CD14-positive monocyte (primary cell): ENCODE measurements at regions not wholly inside any gene's neighbourhood (a gene's known extent, or its start where the extent isn't known, plus 50 kb on each side); places are given as distances from the start of the nearest gene placed in this dataset.
A peak's percentile ranks its signal among the peaks of the same experiment; 100 is the strongest.
"Not testable (repeated sequence)": the region's sequence is repeated elsewhere in the genome, so short reads cannot be mapped to it uniquely, and the experiment has no call there.

Source experiments
- DNase-seq, 3 donors: peaks; one replicate each; pipeline ENCODE4 v3.0.0-alpha.2; 2011 to 2022
- H2AFZ ChIP-seq: 2 replicates; pipeline ENCODE4 v1.6.0; 2012; ENCODE audit warnings: mild to moderate bottlenecking, low read depth, low read length, inconsistent platforms; ENCODE audit not compliant: insufficient read depth, poor library complexity, severe bottlenecking
- H3K27ac ChIP-seq, 2 donors: 1 replicate in 1 of 2; 2 replicates in 1 of 2; pipeline ENCODE4 v1.5.1; 2012 to 2013; ENCODE audit warnings: low read length in 2 of 2, control low read depth in 1 of 2, inconsistent platforms in 1 of 2, low read depth in 1 of 2, mild to moderate bottlenecking in 1 of 2
- H3K27me3 ChIP-seq, 2 donors: one replicate each; pipeline versions ENCODE4 v1.6.0 to v1.6.1; 2011 to 2013; ENCODE audit warnings: low read length in 2 of 2; ENCODE audit not compliant: control insufficient read depth in 2 of 2, insufficient read depth in 2 of 2
- H3K36me3 ChIP-seq, 2 donors: replicated peaks in 1 of 2; 1 replicate in 1 of 2; 2 replicates in 1 of 2; pipeline versions ENCODE4 v1.5.1 to v1.6.1; 2012 to 2013; ENCODE audit warnings: low read length in 2 of 2, control low read depth in 1 of 2, inconsistent platforms in 1 of 2, mild to moderate bottlenecking in 1 of 2; ENCODE audit not compliant: insufficient read depth in 2 of 2, control insufficient read depth in 1 of 2
- H3K4me1 ChIP-seq, 2 donors: 1 replicate in 1 of 2; 2 replicates in 1 of 2; pipeline versions ENCODE4 v1.5.1 to v1.6.1; 2012 to 2013; ENCODE audit warnings: low read length in 2 of 2, control low read depth in 1 of 2, inconsistent platforms in 1 of 2, mild to moderate bottlenecking in 1 of 2, moderate library complexity in 1 of 2; ENCODE audit not compliant: insufficient read depth in 2 of 2, control insufficient read depth in 1 of 2
- H3K4me2 ChIP-seq: replicated peaks from 2 replicates; pipeline ENCODE3; 2012; ENCODE audit warnings: low read length, moderate library complexity, mild to moderate bottlenecking; ENCODE audit not compliant: poor library complexity, severe bottlenecking; ENCODE audit errors: extremely low read depth
- H3K4me3 ChIP-seq, 3 experiments: fragments of 200-600 bp in 1 of 3; sonication (generic) in 1 of 3; replicated peaks in 1 of 3; 1 replicate in 2 of 3; 2 replicates in 1 of 3; pipeline ENCODE4 v1.5.1; 2011 to 2013; ENCODE audit warnings: low read length in 3 of 3, mild to moderate bottlenecking in 3 of 3, control low read depth in 2 of 3, low read depth in 2 of 3, inconsistent platforms in 1 of 3, moderate library complexity in 1 of 3
- H3K79me2 ChIP-seq: 2 replicates; pipeline ENCODE4 v1.6.0; 2012; ENCODE audit warnings: mild to moderate bottlenecking, control low read depth, inconsistent platforms, low read length, moderate library complexity; ENCODE audit not compliant: insufficient read depth
- H3K9ac ChIP-seq: 2 replicates; pipeline ENCODE4 v1.6.0; 2017; ENCODE audit warnings: low read length, mild to moderate bottlenecking; ENCODE audit not compliant: insufficient read depth, poor library complexity, severe bottlenecking
- H3K9me3 ChIP-seq, 2 donors: replicated peaks in 1 of 2; 1 replicate in 1 of 2; 2 replicates in 1 of 2; pipeline versions ENCODE4 v1.5.1 to v1.6.1; 2012 to 2013; ENCODE audit warnings: low read length in 2 of 2, control low read depth in 1 of 2; ENCODE audit not compliant: control insufficient read depth in 1 of 2, insufficient read depth in 1 of 2
- H4K20me1 ChIP-seq: 2 replicates; pipeline ENCODE4 v1.6.0; 2012; ENCODE audit warnings: mild to moderate bottlenecking, low read length, control low read depth, moderate library complexity; ENCODE audit not compliant: insufficient read depth
- H3K27ac Mint-ChIP-seq, 7 donors: one replicate each; pipeline ENCODE4 v1.8.0; 2020; ENCODE audit warnings: mild to moderate bottlenecking in 7 of 7, mixed read lengths in 7 of 7, moderate library complexity in 6 of 7, inconsistent platforms in 2 of 7
- H3K27me3 Mint-ChIP-seq, 3 donors: one replicate each; pipeline ENCODE4 v1.8.0; 2021 to 2022; ENCODE audit warnings: low read depth in 3 of 3, mild to moderate bottlenecking in 3 of 3, mixed read lengths in 3 of 3, moderate library complexity in 3 of 3, inconsistent platforms in 1 of 3
- H3K36me3 Mint-ChIP-seq, 2 donors: one replicate each; pipeline ENCODE4 v1.8.0; 2020; ENCODE audit warnings: mixed read lengths in 2 of 2, inconsistent platforms in 1 of 2, mild to moderate bottlenecking in 1 of 2
- H3K4me1 Mint-ChIP-seq: one replicate; pipeline ENCODE4 v1.8.0; 2020; ENCODE audit warnings: mild to moderate bottlenecking, mixed read lengths
- H3K4me3 Mint-ChIP-seq, 2 donors: one replicate each; pipeline ENCODE4 v1.8.0; 2020; ENCODE audit warnings: mild to moderate bottlenecking in 2 of 2, mixed read lengths in 2 of 2, moderate library complexity in 1 of 2
- H3K9me3 Mint-ChIP-seq, 7 donors: one replicate each; pipeline ENCODE4 v1.8.0; 2020 to 2022; ENCODE audit warnings: mixed read lengths in 7 of 7, mild to moderate bottlenecking in 6 of 7, moderate library complexity in 6 of 7, inconsistent platforms in 2 of 7
- CTCF ChIP-seq: fragments of 200-600 bp; IDR thresholded peaks from one replicate; pipeline ENCODE4 v1.8.0; 2022; ENCODE audit warnings: antibody characterized with exemption, mild to moderate bottlenecking
- WGBS: methylation state at CpG from one replicate; pipeline ENCODE4 v1.1.5; 2013; ENCODE audit warnings: missing lambda C conversion rate; ENCODE audit not compliant: insufficient coverage; 5-methylcytosine and 5-hydroxymethylcytosine counted together
- intact Hi-C, 2 donors: fragments of 100-400 bp; cut with micrococcal nuclease; formaldehyde crosslinking; loops; one replicate each; pipeline versions ENCODE4 v1.15.0 to v1.15.1; 2023

DNA sequence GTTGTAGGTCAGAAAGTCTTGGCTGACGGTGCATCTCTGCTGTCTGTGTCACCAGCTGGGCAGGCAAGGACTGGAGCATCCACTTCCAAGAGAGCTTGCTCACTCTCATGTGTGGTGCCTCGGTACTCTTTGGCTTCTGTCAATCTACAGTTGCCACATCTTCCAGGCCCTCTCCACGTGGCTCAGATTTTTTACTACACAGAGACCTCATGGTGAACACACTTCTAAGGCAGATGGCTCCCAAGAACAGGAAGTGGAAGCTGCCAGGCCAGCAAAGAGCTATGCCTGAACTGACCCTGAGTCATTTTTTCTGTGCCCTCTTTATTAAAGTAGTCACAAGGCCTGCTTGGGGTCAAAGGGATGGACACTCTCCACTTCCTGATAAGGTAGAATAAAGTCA lies 351.5 kb upstream of the AUTS2 start:
- no peaks in the 10 kb centered on the region for H3K36me3 ChIP-seq

GRCh38 chr7:69248382-69248828 lies 349.9 kb upstream of the AUTS2 start:
- peaks cover 4 to 20% (median 7%) of the 10 kb centered on the region in 7 donors for H3K9me3 Mint-ChIP-seq

More for the DNA sequence above, 351.5 kb upstream of the AUTS2 start:
- WGBS: 67% methylated on average over 3 of the region's 3 CpGs
- H3K4me1 ChIP-seq: no peaks in the 10 kb centered on the region
- TF ChIP-seq CTCF: no peak
- intact Hi-C loops: no loop called here
- peaks cover 3 to 10% of the 10 kb centered on the region in 2 donors for H3K9me3 ChIP-seq
- no peaks in the 10 kb centered on the region for H3K27me3 ChIP-seq
- H3K4me3 ChIP-seq: no peak overlapping the region
- no peak overlapping the region for H3K27ac ChIP-seq
- Mint-ChIP-seq H3K9me3 (peaks cover 2 to 16% (median 7%) of the 10 kb centered on the region in 7 donors), H3K4me1 (peaks cover 2% of the 10 kb centered on the region), H3K27me3 (peaks cover 0 to 3% (median 0%) of the 10 kb centered on the region in 3 donors), H3K4me3 (no peak overlapping the region), H3K36me3 (no peaks in the 10 kb centered on the region), H3K27ac (no peak overlapping the region)
- H2AFZ ChIP-seq: no peak overlapping the region
- H3K9ac ChIP-seq: no peak overlapping the region
- H4K20me1 ChIP-seq: no peaks in the 10 kb centered on the region
- H3K4me2 ChIP-seq: no peak overlapping the region
- peak; percentile 39 to 67 (median 48) for DNase-seq
- no peaks in the 10 kb centered on the region for H3K79me2 ChIP-seq

More at GRCh38 chr7:69248382-69248828, 349.9 kb upstream of the AUTS2 start:
- H3K36me3 ChIP-seq, DNase-seq, H3K4me2 ChIP-seq, H3K36me3 Mint-ChIP-seq, H3K4me3 ChIP-seq, H3K27ac ChIP-seq, H3K9me3 ChIP-seq, H3K4me1 ChIP-seq, H2AFZ ChIP-seq, H3K79me2 ChIP-seq, H3K4me3 Mint-ChIP-seq, intact Hi-C loops, H3K9ac ChIP-seq, H3K27me3 Mint-ChIP-seq, H4K20me1 ChIP-seq, H3K27me3 ChIP-seq, H3K27ac Mint-ChIP-seq, H3K4me1 Mint-ChIP-seq: not testable (repeated sequence)
- whole genome bisulfite sequencing: no CpG with 5 or more reads among the region's 2 CpGs
